ENCODE measurements at regions not wholly inside any gene's neighbourhood (a gene's known extent, or its start where the extent isn't known, plus 50 kb on each side); places are given as distances from the start of the nearest gene placed in this dataset.

DNA sequence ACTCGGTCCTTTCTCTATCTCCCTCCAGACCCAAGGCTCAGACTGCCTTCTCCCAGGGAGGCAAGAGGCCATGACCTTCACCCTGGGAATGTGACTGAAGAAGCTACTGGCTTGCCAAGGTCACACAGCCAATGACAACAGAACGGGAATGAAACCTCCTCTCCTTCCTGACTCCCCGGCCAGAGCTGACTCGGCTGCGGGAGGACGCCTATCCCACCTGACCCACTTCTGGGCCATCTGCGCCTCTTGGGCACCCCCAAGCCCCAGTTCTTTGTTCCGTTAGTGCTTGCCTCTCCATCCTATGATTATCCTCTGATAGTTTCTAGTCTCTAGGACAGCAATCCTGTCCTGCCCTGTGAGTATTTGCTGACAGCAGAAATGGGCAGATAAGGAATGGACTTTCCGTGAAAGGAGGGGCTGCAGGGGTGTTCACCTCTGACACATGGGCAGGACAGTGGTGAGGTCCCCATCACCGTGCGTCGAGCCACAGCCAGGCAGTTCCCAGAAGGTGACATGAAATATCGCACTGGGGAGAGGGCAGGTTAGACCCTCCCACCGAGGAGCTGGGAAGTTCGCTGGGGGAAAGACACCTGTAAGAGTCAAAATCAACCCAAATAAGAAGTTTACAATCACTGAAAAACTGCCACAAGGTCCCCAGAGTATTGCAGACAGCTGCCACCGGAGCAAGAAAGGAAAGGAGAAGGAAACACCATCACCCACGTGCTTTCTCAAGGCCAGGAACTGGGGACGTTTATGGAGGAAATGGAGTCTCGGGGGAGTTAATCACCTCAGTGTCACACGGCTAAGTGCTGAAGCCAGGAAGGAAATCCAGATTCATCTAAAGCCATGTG lies 63.0 kb downstream of the INSIG1 start:
- DNase-seq (ENCODE audit: low read depth): no peak
- no peak overlapping the region for H3K4me3 ChIP-seq (ENCODE audit: low read depth, low read length)

DNA sequence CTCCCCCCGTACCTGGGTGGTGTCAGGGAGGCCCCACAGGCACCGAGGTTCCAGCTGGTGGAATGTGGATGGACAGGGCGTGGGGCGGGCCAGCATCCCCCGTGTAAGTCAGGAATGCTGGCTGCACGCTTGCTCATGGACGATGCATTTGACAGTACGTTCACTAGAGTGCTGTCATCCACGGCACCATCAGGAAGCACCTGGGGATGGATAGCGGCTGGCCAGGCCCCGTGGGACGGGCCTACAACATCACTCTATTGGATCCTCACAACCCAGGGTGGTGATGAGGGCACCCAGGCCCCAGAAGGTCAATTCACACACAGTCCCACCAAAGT lies 63.6 kb downstream of the INSIG1 start:
- no peak overlapping the region for H3K4me3 ChIP-seq (ENCODE audit: low read depth, low read length)
- no peak for DNase-seq (ENCODE audit: low read depth)

DNA sequence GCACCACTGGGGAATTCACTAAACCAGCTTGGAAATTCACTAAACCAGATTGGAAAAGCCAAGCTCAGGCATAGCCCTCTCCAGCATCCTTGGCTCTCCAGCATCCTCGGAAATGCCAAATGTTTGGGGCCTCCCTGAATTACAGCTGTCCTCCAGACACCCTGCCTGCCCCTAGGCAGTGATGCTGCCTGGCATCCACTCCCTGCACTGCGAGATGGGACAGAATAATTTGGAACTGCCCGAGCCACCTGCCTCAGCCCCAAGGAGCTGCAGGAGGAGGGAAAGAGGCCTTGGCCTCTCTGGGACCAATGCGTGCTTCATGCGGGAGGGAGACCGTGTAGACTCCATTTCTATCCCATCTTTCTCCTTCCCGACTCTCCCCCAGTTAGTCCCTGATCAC lies 64.3 kb downstream of the INSIG1 start:
- no peak overlapping the region for H3K4me3 ChIP-seq (ENCODE audit: low read depth, low read length)
- DNase-seq (ENCODE audit: low read depth): no peak

DNA sequence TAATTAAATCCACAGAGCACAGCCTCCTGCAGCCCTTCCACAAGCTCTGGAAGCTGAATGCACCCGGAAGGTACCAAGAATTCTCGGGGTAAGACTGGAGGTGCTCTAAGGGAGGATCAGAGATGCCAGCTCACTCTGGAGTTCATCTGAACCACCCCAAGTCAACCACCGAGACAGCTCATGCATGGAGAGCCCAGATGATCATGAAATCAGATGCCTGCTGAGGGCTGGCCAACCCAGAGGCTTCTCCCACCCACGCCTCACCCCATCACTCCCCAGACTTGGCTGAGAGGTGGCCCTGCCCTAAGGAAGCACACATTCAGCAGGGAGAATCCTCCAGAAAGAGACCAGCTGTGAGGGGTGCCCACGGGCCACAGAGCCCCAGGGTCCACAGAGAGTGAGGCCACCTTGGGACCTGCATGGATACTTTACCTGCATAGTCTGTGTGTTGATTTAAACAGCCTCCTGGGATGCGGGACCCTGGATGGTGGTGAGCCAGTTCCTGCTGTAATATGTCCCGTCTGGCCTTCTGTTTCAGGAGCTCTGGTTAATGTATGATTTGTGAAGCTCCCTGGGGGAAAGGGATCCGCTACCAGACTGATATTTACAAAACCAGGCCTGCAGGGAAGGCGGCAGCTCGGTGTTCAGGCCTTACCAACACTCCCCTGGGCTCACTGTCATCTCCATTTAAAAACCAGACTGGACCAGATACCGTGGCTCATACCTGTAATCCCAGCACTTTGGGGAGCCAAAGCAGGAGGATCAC lies 64.9 kb downstream of the INSIG1 start:
- no peak overlapping the region for H3K4me3 ChIP-seq (ENCODE audit: low read depth, low read length)
- no peak for DNase-seq (ENCODE audit: low read depth)

DNA sequence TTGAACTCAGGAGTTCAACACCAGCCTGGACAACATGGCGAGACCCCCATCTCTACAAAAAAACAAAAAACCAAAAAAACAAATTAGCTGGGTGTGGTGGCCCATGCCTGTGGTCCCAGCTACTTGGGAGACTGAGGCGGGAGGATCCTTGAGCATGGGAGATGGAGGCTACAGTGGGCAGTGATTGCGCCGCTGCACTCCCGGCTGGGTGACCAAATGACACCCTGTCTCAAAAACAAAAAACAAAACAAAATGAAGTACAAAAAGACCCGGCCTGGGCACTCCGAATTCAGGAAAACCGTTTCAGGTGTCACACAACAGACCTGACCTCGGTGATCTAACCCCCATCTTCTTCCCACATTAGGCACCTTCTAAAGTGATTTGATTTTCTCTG lies 65.5 kb downstream of the INSIG1 start:
- no peak overlapping the region for H3K4me3 ChIP-seq (ENCODE audit: low read depth, low read length)
- no peak for DNase-seq (ENCODE audit: low read depth)

DNA sequence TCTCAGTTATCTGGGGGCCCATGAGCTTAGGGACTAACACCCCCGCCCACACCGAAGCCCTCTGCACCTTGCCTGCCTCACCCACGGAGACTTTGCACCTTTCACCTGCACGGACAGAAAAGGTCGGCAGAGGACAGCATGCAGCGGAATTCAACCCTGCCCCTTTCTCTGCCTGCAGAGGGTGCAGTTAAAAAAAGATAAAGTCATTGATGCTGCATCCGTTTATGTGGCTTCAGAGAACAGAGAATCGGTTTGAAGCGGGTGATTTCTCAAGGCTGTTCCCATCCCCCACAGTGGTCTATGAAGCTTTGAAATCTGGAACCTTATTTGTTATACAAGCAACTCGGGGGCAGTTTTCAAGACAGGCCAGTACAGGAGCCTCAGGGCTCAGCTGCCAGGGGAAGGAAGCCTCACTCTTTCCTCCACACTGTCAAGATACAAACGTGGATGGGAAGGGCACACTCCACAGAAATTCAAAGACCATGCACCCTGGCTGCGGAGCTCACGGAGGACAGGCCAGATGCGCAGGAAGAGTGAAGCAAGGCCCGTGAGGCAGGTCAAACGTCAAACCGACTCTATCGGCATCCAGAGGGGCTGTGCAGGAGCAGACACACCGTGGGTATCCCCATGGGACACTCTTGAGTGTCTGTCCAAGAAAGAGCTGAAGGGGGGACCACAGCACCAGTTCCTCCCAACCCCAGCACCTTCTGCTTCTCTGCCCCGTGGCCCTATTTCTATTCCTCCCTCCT lies 66.3 kb downstream of the INSIG1 start:
- no peak for DNase-seq (ENCODE audit: low read depth)
- H3K4me3 ChIP-seq (ENCODE audit: low read depth, low read length): no peak overlapping the region

DNA sequence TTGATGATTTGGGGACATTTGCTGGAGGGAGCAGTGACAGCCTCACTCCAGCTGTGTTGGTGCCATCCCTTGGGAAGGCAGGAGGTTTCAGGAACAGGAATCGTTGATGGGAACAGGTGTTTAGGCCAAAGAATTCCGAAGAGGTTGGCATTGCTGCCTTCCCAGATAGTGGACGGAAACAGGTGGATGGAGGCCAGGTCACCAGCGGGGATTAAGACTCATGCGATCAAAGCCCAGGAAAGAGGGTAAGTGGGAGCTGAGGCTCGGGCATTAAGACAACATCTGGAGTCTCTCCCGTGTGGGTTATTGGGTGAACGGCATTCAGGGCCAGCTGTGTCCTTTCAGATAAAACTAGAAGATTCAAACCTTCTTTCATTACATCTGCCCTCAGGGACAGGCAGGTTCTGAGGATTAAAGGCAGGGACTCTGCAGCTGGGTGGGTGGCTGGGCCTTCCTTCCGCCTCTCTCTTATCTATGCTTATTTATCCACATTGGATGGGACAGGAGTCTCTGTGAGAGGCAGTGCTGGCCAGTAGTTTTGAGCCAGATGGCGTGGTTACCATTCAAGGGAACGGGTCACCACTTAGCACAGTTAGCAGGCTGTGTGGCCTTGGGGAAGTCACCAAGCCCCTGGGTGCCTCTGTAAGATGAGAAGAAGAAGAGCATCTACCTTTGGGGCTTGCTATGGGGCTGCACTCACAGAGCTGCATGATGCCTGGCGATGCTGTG lies 67.6 kb downstream of the INSIG1 start:
- H3K4me3 ChIP-seq (ENCODE audit: low read depth, low read length): no peak overlapping the region
- no peak for DNase-seq (ENCODE audit: low read depth)

DNA sequence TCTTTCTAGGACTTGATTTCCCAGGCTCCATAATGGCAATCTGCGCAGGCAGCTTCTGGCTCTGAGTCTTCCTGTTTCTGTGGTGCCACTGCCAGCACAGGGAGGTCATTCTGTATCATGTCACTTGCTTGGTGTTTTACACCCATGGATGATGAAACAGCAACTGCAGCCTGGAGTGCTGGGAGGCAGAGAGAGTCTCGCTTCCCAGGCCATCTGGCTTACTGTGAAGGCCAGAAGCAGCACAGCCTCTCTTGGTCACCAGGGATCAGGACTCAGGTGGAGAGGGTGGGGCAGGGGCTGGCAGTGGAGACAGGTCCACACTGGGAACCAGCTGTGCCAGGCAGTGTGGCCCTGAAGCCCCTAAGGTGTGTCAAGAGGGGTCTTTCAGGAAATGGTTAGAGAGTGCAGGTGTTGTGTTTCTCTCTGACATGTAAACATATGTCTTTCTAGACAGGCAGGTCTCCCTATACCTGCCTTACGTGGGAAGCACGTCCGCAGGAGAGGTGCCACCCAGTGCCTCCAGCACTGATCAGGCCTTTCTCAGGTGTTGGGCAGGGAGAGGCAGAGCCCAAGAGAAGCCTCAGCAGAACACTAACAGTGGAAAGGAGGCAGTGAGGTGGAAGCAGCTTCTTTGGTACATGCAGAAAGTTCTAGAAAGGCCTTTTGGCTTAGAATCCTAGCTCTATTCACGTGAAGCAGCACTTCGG lies 71.4 kb downstream of the INSIG1 start:
- DNase-seq (ENCODE audit: low read depth): no peak
- no peak overlapping the region for H3K4me3 ChIP-seq (ENCODE audit: low read depth, low read length)

DNA sequence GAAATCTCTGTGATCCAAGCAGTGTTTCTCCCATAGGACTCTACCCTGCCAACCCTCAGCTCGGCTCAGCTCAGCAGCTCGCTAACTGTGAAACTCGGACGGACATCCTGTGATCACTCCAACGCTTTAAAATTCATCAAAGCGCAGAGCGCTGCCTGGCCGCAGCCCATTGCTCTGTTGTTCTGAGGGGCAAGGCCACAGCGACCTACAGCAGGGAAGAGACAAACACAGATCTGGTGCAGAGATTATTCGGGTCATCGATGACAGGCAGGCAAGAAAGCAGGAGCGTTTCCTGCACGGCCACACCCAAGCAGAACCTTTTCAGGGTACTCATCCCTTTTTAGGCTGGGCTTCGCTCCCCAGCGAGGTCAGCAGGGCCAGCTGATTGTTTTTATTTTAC lies 72.1 kb downstream of the INSIG1 start:
- no peak overlapping the region for H3K4me3 ChIP-seq (ENCODE audit: low read depth, low read length)
- DNase-seq (ENCODE audit: low read depth): no peak

DNA sequence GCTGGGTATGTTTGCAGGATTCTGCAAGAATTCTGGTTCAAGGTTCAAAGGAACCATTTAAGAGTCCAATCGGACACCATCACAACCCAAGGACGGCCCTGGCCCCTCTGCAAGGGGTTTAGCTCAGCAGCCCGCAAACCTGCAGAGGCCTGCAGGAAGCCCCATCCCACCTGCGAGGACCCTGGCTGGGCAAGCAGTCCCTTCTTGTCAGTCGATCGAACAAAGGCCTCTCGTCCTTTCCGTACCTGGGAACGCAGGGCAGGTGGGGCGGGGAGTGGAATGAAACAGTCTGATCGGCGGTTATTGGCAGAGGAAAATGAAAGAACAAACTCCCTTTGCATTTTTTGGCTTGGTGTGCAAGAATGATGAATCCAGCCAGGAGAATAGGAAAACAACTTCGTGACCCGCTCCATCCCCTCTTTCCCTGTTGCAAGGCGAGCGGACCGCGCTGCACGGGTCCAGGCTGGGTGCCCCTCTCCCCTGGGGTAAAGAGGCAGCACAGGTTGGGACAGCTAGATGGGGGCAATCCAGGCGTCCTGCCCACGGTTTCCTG lies 73.7 kb downstream of the INSIG1 start:
- DNase-seq (ENCODE audit: low read depth): no peak
- no peak overlapping the region for H3K4me3 ChIP-seq (ENCODE audit: low read depth, low read length)

DNA sequence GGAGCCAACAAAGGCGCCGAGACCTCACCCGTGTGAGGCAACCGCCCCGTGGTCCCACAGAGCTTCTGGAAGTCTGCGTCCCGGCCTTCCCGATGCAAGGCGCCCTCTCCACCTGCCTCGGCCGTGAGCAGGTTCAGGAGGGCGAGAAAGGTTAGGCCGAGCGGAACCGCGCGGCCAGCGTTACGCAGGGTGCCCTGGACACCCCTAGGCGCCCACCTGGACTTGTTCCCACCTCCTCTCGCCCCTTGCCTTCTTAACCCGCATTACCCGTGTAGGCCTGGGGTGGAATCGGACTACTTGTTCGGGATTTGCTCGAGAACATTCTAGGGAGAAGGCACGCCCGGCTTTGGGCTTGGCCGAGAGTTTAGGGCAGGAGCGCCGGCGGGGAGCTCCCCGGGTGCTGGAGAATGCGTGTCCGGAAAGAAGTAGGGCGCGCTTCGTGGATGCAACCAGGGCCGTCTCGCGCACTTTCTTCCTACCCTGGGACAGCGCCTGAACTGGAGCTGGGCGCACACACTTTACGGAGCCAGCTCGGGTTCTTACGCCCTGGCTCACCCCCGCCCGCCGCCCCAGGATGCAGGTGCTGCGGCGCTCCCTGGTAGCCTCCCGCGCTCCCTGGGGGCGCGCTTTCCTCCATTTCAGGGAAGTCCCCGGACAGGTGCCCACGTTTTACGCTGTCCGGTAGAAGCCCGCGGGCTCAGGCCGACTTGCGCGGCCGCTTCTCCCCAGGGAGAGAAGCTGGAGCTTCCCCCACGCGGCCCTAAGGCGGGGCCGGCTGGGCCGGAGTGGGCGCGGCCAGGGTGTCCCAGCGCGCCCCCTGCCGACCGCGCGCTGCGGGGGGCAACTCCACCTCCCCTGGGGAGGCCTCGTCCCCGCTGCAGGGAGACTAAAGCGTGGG lies 74.5 kb downstream of the INSIG1 start:
- DNase-seq (ENCODE audit: low read depth): no peak
- H3K4me3 ChIP-seq (ENCODE audit: low read depth, low read length): no peak overlapping the region

DNA sequence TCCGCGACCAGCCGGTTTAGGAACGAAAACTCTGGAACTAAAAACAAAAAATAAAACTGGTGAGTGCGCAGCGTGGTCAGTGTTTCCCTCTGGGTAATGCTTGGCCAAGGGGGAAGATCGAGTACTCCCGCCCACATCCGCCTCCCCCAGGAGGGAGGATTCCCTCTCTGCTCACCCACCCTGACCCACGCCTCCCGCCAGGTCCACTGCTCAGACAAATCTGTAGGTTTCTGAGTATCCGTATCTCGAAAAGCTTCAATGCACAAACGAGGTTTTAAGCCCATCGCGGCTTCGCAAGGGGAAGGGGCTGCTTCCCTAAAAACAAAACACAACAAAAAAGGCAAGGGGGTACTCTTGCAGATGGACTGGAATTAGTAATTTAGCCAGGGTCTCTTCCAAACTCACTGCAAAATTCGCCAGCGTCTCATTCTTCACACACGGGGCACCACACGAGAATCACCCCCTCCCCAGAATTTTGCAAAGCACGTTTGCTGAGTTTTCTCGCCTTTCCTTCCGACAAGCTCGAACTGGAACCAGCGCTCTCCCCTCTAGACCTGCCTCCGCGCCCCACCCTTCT lies 75.2 kb downstream of the INSIG1 start:
- H3K4me3 ChIP-seq (ENCODE audit: low read depth, low read length): no peak overlapping the region
- no peak for DNase-seq (ENCODE audit: low read depth)

DNA sequence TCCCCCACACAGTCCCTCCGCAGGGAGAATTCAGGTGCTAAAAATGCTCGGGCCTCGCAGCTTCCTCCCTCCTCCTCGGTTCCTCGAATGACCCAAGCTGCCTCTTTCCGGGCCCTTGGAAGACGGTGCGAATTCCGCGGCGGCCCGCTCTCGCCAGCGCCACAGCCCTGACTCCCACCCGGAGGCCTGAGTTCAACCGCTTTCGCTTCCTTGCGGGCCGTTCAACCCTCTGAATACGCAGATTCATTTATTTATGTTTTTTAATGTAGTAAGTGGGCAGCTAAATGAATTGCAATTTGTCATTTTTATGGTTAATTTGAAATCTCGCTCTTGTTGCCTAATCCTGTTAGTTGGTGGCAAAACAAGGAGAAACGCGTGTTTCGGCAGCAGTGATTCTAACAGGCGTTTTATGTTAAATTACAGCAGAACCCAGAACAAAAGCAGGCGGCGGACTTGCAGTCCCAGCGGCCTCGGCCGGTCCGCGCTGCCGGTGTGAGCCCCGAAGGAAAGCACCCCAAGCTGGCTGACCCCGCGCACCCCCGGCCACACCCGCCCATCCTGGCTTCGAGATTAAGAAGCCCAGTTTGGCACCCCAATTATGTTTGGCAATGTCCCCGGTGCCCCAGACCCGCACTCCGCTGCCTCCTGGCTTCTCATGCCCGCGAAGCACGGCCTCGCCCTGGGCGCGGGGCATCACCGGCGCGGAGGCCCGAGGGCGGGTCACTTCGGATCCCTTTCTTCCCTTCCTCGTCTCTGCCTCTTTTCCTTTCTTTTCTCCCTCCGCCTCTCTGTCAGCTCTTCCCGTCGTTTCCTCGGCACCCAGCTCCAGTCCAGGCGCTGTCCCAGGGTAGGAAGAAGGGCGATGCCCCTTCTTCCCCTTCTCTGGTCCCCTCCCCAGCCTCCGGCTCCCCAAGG lies 75.9 kb downstream of the INSIG1 start:
- no peak for DNase-seq (ENCODE audit: low read depth)
- H3K4me3 ChIP-seq (ENCODE audit: low read depth, low read length): peak overlapping the region; percentile 22

DNA sequence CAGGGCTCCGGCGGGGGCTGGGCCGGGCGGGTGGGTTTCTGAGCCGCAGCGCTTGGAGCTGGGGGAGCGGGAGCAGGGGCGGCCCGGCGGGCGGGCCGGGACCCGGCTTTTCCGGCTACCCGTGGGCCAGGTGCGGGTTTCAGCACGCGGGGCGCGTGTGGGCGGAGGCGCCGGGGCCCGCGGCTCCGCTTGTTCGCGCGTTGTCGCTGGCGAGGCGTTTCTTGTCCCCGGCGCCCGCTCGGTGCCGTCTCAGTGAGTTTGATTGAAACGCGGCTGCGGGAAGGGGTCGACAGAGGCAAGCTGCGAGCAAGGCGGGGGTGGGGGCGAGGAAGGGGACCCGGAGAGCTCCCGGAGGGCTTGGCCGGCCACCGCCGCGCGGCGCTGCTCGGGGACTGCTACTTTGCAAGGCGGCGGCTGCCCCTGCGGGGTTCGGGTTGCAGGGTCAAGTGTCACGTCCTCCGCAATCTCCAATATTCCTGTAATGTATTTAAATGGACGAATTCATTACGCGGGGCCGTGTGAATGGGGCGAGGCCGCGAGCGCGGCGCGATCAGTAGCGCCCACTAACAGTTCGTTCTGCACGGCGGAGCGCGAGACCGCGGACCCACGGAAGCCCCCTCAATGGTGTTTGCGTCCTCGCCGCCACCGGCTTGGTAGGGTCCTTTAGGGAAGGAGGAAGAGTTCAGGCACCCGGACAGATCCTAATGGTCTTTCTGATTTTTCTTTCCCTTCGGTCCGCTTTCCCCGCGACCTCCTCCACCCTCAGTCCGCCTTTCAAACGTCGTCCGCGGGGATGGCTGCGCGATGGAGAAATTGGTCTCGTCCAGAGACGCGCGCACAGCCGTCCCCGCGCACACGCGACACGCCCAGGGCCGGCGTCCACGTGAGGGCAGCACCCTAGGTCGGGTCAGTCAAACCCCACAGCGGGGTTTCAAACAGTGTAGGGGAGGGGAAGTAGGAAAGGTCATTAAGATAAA lies 76.9 kb downstream of the INSIG1 start:
- no peak for DNase-seq (ENCODE audit: low read depth)
- peak overlapping the region; percentile 22 for H3K4me3 ChIP-seq (ENCODE audit: low read depth, low read length)
